ENCODE measurements at regions not wholly inside any gene's neighbourhood (a gene's known extent, or its start where the extent isn't known, plus 50 kb on each side); places are given as distances from the start of the nearest gene placed in this dataset.

- no peak for TF ChIP-seq CTCF (conservative IDR thresholded peaks at IDR 0.05; ENCODE audit: low read length)
- no peak for TF ChIP-seq EZH2phosphoT487 (IDR thresholded peaks at IDR 0.05; ENCODE audit: borderline replicate concordance, low read depth, low read length)
- no peaks in the 10 kb centered on the region for H3K9me2 ChIP-seq (ENCODE audit: insufficient read depth, low read length)
- H3K4me2 ChIP-seq (ENCODE audit: low read length) = no peak overlapping the region
- intact Hi-C loops (cut with micrococcal nuclease; ENCODE audit: unreplicated experiment) = no loop called here
- no peaks in the 10 kb centered on the region for H3K36me3 ChIP-seq (ENCODE audit: insufficient read depth, low read length)
- no peaks in the 10 kb centered on the region for H3K79me2 ChIP-seq (ENCODE audit: insufficient read depth, low read depth, low read length)
- ChIA-PET POLR2A (interaction anchor here (0.6 kb wide), 2 partner anchors 107 to 135 kb away, joined by 3 to 4 read pairs; no protein-coding TSS in a partner anchor), CTCF (ENCODE audit: unreplicated experiment) (interaction anchor here (0.5 kb wide), 1 partner anchor 34 kb away, joined by 4 read pairs; no protein-coding TSS in a partner anchor)
- no peaks in the 10 kb centered on the region for H4K20me1 ChIP-seq (ENCODE audit: insufficient read depth, low read length)
- no peak overlapping the region for H3K27ac ChIP-seq (ENCODE audit: low read depth, low read length, poor library complexity, severe bottlenecking)
- no peaks in the 10 kb centered on the region for H3K9me3 ChIP-seq (ENCODE audit: low read length)
- no peak for DNase-seq (ENCODE audit: low spot score)
- no peaks in the 10 kb centered on the region for H3K4me1 ChIP-seq (ENCODE audit: insufficient read depth, low read length, poor library complexity, severe bottlenecking)
- H2AFZ ChIP-seq (ENCODE audit: low read length) = no peak overlapping the region
- no peak overlapping the region for H3K4me3 ChIP-seq (ENCODE audit: low read depth, low read length, poor library complexity, severe bottlenecking)
- BruUV-seq (replicated peaks) = no TSS peak
These were observed 194.0 kb downstream of the ZFP36L2 start for GRCh38 chr2:43032213-43033015.

GRCh38 chr2:43031471-43032212 lies 194.8 kb downstream of the ZFP36L2 start:
- H3K36me3 ChIP-seq (ENCODE audit: insufficient read depth, low read length) = no peaks in the 10 kb centered on the region
- POLR2A ChIA-PET = interaction anchor here (0.6 kb wide), 2 partner anchors 56 to 107 kb away, joined by 3 to 4 read pairs; no protein-coding TSS in a partner anchor
- TF ChIP-seq EZH2phosphoT487 (IDR thresholded peaks at IDR 0.05; ENCODE audit: borderline replicate concordance, low read depth, low read length) = no peak
- TF ChIP-seq CTCF (conservative IDR thresholded peaks at IDR 0.05; ENCODE audit: low read length) = no peak
- H3K4me3 ChIP-seq (ENCODE audit: low read depth, low read length, poor library complexity, severe bottlenecking) = no peak overlapping the region
- no peak overlapping the region for H3K27ac ChIP-seq (ENCODE audit: low read depth, low read length, poor library complexity, severe bottlenecking)
- H4K20me1 ChIP-seq (ENCODE audit: insufficient read depth, low read length) = no peaks in the 10 kb centered on the region
- H3K9me2 ChIP-seq (ENCODE audit: insufficient read depth, low read length) = no peaks in the 10 kb centered on the region
- no TSS peak for BruUV-seq (replicated peaks)
- intact Hi-C loops (cut with micrococcal nuclease; ENCODE audit: unreplicated experiment) = no loop called here
- H3K4me2 ChIP-seq (ENCODE audit: low read length) = no peak overlapping the region
- no peak for DNase-seq (ENCODE audit: low spot score)
- no peaks in the 10 kb centered on the region for H3K4me1 ChIP-seq (ENCODE audit: insufficient read depth, low read length, poor library complexity, severe bottlenecking)
- no peak overlapping the region for H2AFZ ChIP-seq (ENCODE audit: low read length)
- H3K79me2 ChIP-seq (ENCODE audit: insufficient read depth, low read depth, low read length) = no peaks in the 10 kb centered on the region
- CTCF ChIA-PET (ENCODE audit: unreplicated experiment) = no interaction called here
- H3K9me3 ChIP-seq (ENCODE audit: low read length) = no peaks in the 10 kb centered on the region

Measured in OCI-LY7 (cell line).